ENCODE measurements at regions not wholly inside any gene's neighbourhood (a gene's known extent, or its start where the extent isn't known, plus 50 kb on each side); places are given as distances from the start of the nearest gene placed in this dataset.

DNA sequence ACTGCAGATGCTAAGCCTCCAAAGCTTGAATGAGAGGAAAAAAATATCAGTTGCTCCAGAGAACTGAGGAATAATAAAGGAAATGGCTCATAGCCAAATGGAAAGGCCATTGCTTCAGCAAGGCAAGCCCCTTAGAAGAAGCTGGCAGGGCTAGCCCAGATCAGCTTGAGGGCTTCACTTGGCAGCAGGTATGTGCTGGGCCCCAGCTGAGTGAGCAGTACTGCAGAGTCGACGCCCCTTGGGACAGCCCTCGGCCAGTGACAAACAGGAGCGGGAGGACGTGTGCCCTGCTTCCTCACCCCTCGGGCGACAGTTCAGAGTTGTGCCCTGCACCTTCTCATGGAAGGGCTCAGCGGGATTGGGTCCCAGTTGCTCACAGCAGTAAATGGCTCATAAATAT, 1031.2 kb upstream of the TMEM132C start:
- Mint-ChIP-seq H3K9me3 (peaks cover 2 to 8% of the 10 kb centered on the region in 2 experiments; a peak in 3 of 5 replicates), H3K27ac (no peak overlapping the region), H3K4me3 (no peak overlapping the region), H3K4me1 (peaks cover 0 to 1% of the 10 kb centered on the region in 2 experiments; a peak in 2 of 4 replicates), H3K36me3 (ENCODE audit: insufficient read depth in 1 of 3, low read depth in 3 of 3) (no peaks in the 10 kb centered on the region), H3K27me3 (ENCODE audit: low read depth) (peaks cover 3% of the 10 kb centered on the region; the same call in 1 of the 2 replicates)
- H3K9me3 ChIP-seq (ENCODE audit: control insufficient read depth, low read depth, low read length) = no peaks in the 10 kb centered on the region
- H2BK15ac ChIP-seq (ENCODE audit: low read depth, low read length) = no peak overlapping the region
- no peak overlapping the region for H3T11ph ChIP-seq (ENCODE audit: low read length)
- DNase-seq = no peak
- H3K9ac ChIP-seq (ENCODE audit: extremely low read depth, insufficient read length, low read length) = no peak overlapping the region
- no CpG with 5 or more reads among the region's 8 CpGs for WGBS (ENCODE audit: extremely low coverage, insufficient read length, low lambda C conversion rate)
- 0 out of 2 replicates have a peak, but pooled peaks cover 2% of the 10 kb centered on the region for H3K27me3 ChIP-seq (ENCODE audit: insufficient read depth, low read length)
- no peaks in the 10 kb centered on the region for H3K4me1 ChIP-seq (ENCODE audit: insufficient read depth, low read length)
- H3K79me2 ChIP-seq (ENCODE audit: insufficient read depth, low read length) = no peaks in the 10 kb centered on the region
- H3K27ac ChIP-seq (ENCODE audit: insufficient read length, low read depth, low read length) = no peak overlapping the region
- H4K8ac ChIP-seq (replicated peaks; ENCODE audit: insufficient read length, low read depth, low read length) = no peak overlapping the region
- no peak overlapping the region for H2BK5ac ChIP-seq (ENCODE audit: insufficient read length, low read length)
- H3K18ac ChIP-seq (ENCODE audit: insufficient read length, low read depth, low read length) = no peak overlapping the region
- H2AK5ac ChIP-seq (ENCODE audit: insufficient read length, low read length) = no peak overlapping the region
- no peak overlapping the region for H3K56ac ChIP-seq (ENCODE audit: insufficient read length, low read depth, low read length)
- no peak overlapping the region for H4K91ac ChIP-seq (ENCODE audit: insufficient read length, low read depth, low read length)
- H2BK120ac ChIP-seq (ENCODE audit: low read depth, low read length, poor library complexity, severe bottlenecking) = no peak overlapping the region
- no peak overlapping the region for H3K14ac ChIP-seq (ENCODE audit: insufficient read depth, low read length)
- H3K23me2 ChIP-seq (ENCODE audit: insufficient read length, low read depth, low read length, poor library complexity, severe bottlenecking) = no peaks in the 10 kb centered on the region
- H3K23ac ChIP-seq (ENCODE audit: insufficient read length, low read depth, low read length) = no peak overlapping the region
- H3K79me1 ChIP-seq (ENCODE audit: insufficient read depth, low read depth, low read length, poor library complexity, severe bottlenecking) = no peaks in the 10 kb centered on the region
- no peak overlapping the region for H2BK12ac ChIP-seq (ENCODE audit: insufficient read length, low read depth, low read length)
- no peak overlapping the region for H2AFZ ChIP-seq (ENCODE audit: low read length)
- H3K4me2 ChIP-seq (ENCODE audit: insufficient read depth, insufficient read length, low read length) = no peak overlapping the region
- no peak overlapping the region for H2BK20ac ChIP-seq (ENCODE audit: low read depth, low read length, poor library complexity, severe bottlenecking)
- no peak overlapping the region for H3K4ac ChIP-seq (ENCODE audit: low read depth, low read length)
- TF ChIP-seq, protein P1, sequence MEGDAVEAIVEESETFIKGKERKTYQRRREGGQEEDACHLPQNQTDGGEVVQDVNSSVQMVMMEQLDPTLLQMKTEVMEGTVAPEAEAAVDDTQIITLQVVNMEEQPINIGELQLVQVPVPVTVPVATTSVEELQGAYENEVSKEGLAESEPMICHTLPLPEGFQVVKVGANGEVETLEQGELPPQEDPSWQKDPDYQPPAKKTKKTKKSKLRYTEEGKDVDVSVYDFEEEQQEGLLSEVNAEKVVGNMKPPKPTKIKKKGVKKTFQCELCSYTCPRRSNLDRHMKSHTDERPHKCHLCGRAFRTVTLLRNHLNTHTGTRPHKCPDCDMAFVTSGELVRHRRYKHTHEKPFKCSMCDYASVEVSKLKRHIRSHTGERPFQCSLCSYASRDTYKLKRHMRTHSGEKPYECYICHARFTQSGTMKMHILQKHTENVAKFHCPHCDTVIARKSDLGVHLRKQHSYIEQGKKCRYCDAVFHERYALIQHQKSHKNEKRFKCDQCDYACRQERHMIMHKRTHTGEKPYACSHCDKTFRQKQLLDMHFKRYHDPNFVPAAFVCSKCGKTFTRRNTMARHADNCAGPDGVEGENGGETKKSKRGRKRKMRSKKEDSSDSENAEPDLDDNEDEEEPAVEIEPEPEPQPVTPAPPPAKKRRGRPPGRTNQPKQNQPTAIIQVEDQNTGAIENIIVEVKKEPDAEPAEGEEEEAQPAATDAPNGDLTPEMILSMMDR (conservative IDR thresholded peaks at IDR 0.05) = no peak
- no peak overlapping the region for H4K5ac ChIP-seq (ENCODE audit: insufficient read length, low read depth, low read length)
- H4K20me1 ChIP-seq (ENCODE audit: control insufficient read depth, insufficient read depth, insufficient read length) = no peaks in the 10 kb centered on the region

Measured in H9 (cell line).